Breast epithelium (tissue), 4 donors: ENCODE measurements at regions not wholly inside any gene's neighbourhood (a gene's known extent, or its start where the extent isn't known, plus 50 kb on each side); places are given as distances from the start of the nearest gene placed in this dataset.

Experiments used
- DNase-seq, 2 donors: peaks; one replicate each; pipeline ENCODE4 v3.0.0-alpha.2; 2019; ENCODE audit warnings: low spot score in 2 of 2
- H3K27ac ChIP-seq, 2 donors: fragments of 200-600 bp; sonication (generic) in 1 of 2; one replicate each; pipeline ENCODE4 v1.5.1; 2016 to 2019; ENCODE audit warnings: mild to moderate bottlenecking in 1 of 2
- H3K27me3 ChIP-seq, 2 donors: fragments of 200-600 bp; sonication (generic) in 1 of 2; one replicate each; pipeline versions ENCODE4 v1.5.1 to v1.6.0; 2017 to 2019; ENCODE audit warnings: control low read depth in 1 of 2, mild to moderate bottlenecking in 1 of 2
- H3K36me3 ChIP-seq: fragments of 200-600 bp; one replicate; pipeline ENCODE4 v1.5.1; 2019
- H3K4me1 ChIP-seq, 2 donors: fragments of 200-600 bp; sonication (generic); one replicate each; pipeline ENCODE4 v1.5.1; 2016 to 2019; ENCODE audit warnings: control low read depth in 1 of 2
- H3K4me3 ChIP-seq, 3 donors: fragments of 200-600 bp; sonication (generic); 1 replicate in 2 of 3; 2 replicates in 1 of 3; pipeline ENCODE4 v1.5.1; 2016 to 2019; ENCODE audit warnings: mild to moderate bottlenecking in 3 of 3, moderate library complexity in 2 of 3
- H3K9me3 ChIP-seq, 2 donors: fragments of 200-600 bp; sonication (generic) in 1 of 2; one replicate each; pipeline ENCODE4 v1.5.1; 2016 to 2019; ENCODE audit warnings: control low read depth in 1 of 2
- POLR2A ChIP-seq: fragments of 450-650 bp; IDR thresholded peaks from one replicate; pipeline ENCODE4 v1.6.1; 2016; ENCODE audit warnings: antibody characterized with exemption, mild to moderate bottlenecking, moderate library complexity
- POLR2AphosphoS5 ChIP-seq, 3 donors: sonication (generic); formaldehyde crosslinking; IDR thresholded peaks; one replicate each; pipeline ENCODE4 v1.6.1; 2017; ENCODE audit warnings: antibody characterized with exemption in 3 of 3
- intact Hi-C: fragments of 100-400 bp; cut with DNase I; formaldehyde crosslinking; loops from one replicate; pipeline ENCODE4 v1.15.1; 2023; ENCODE audit warnings: low total_unique reads
- TF ChIP-seq, protein P1 (sequence below), 3 donors: fragments of 450-650 bp; IDR thresholded peaks; one replicate each; pipeline ENCODE4 v1.5.1; 2016 to 2017; ENCODE audit warnings: antibody characterized with exemption in 3 of 3, mild to moderate bottlenecking in 3 of 3, moderate library complexity in 3 of 3

DNA sequence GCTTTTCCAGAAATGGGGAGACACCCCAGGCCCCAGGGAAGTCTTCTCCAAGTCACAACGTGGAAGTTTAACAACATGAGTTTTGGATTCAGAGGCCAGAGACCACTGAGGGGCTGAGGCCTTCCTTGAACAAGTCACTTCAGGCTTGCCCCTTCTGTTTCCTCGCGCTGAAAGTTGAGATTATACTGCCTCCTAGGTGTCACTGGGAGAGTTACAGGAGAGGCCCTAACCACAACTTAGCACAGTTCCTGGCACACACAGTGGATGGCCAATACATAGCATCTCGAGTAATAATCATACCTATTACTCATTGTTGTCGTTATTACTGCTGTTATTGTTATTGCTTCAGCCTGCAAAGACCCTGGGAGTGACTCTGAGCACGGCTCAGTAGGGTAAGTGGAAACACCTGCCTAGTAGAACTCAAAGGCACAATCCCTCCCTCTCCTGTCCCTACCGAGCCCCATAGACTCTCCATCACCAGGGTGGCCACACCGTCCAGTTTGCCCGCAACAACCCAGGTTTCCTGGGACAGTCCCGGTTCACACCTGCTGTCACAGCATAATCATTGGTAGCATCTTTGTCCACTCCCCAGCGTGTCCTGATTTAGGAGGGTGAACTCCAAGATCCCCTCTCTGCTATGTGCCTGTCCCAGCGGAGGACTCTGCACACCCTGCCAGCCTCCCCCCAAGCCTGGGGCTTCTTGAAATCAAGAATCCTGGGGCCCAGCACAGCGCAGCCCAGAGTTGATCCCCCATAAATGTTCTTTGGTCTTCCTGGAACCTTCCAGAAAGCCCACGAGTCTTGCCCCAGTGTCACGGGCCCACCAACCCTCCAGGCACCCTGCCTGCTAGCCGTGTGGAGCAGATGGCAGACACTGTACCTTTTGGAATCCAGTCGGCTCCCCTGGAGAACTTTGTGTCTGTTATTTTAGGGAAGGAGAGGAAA lies 85.0 kb downstream of the SYNE3 start:
- H3K27me3 ChIP-seq, result no peaks in the 10 kb centered on the region
- no peak for DNase-seq
- H3K4me3 ChIP-seq, result no peak overlapping the region
- no peaks in the 10 kb centered on the region for H3K4me1 ChIP-seq
- TF ChIP-seq, protein P1, sequence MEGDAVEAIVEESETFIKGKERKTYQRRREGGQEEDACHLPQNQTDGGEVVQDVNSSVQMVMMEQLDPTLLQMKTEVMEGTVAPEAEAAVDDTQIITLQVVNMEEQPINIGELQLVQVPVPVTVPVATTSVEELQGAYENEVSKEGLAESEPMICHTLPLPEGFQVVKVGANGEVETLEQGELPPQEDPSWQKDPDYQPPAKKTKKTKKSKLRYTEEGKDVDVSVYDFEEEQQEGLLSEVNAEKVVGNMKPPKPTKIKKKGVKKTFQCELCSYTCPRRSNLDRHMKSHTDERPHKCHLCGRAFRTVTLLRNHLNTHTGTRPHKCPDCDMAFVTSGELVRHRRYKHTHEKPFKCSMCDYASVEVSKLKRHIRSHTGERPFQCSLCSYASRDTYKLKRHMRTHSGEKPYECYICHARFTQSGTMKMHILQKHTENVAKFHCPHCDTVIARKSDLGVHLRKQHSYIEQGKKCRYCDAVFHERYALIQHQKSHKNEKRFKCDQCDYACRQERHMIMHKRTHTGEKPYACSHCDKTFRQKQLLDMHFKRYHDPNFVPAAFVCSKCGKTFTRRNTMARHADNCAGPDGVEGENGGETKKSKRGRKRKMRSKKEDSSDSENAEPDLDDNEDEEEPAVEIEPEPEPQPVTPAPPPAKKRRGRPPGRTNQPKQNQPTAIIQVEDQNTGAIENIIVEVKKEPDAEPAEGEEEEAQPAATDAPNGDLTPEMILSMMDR (IDR thresholded peaks at IDR 0.05), result peak; percentile 35 to 49 (median 41)
- TF ChIP-seq POLR2AphosphoS5 (IDR thresholded peaks at IDR 0.05) (no peak), POLR2A (no peak)
- peak overlapping the region; percentile 26 to 33 for H3K27ac ChIP-seq
- H3K36me3 ChIP-seq, result no peaks in the 10 kb centered on the region
- intact Hi-C loops, result no loop called here
- H3K9me3 ChIP-seq, result peaks cover 0 to 7% of the 10 kb centered on the region in 2 donors

DNA sequence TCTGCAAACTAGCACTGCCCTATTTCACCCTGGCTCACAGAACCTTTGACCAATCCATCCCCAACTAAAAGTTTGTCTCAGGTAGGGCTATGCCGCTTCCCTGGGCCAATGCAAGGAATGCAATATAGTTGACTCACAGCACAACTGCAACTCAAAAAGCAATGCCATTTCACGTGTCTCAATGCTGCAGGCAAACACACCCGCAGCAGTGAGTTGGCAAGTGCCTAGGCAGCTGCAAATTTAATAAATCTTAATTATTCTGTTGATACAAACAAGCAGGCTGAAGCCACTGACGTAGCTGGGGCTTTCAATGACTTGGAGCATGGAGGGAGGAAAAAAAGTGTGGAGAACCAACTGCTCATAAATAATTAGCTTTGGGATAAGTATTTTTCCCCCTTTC lies 87.9 kb downstream of the SYNE3 start:
- TF ChIP-seq POLR2AphosphoS5 (IDR thresholded peaks at IDR 0.05), result no peak
- TF ChIP-seq, protein P1 (IDR thresholded peaks at IDR 0.05), result no peak
- no peak overlapping the region for H3K27ac ChIP-seq
- no peak overlapping the region for H3K4me3 ChIP-seq
- no peaks in the 10 kb centered on the region for H3K4me1 ChIP-seq
- H3K27me3 ChIP-seq, result no peaks in the 10 kb centered on the region
- H3K9me3 ChIP-seq, result no peaks in the 10 kb centered on the region
- no peaks in the 10 kb centered on the region for H3K36me3 ChIP-seq
- intact Hi-C loops, result no loop called here
- no peak for DNase-seq

DNA sequence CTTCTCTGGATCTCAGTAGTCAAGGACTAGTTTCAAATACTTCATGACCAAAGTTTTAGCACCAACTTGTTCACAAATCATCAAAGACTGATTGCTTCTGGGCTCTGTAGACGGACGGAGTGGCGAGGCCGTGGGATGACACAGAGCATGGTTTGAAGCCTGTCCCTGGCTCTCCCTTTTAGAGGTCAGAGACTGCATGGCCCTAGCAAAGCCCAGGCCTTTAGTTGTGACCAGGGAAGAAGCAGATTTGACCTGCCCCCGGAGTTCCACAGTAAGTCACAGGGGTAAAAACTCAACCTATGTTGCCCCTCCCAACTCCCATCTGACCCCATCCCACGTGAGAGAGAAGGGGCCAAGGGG lies 90.4 kb downstream of the SYNE3 start:
- TF ChIP-seq POLR2A (no peak), POLR2AphosphoS5 (IDR thresholded peaks at IDR 0.05) (no peak)
- TF ChIP-seq, protein P1 (IDR thresholded peaks at IDR 0.05), result no peak
- H3K4me1 ChIP-seq, result no peaks in the 10 kb centered on the region
- no peak for DNase-seq
- H3K27me3 ChIP-seq, result no peaks in the 10 kb centered on the region
- no peak overlapping the region for H3K4me3 ChIP-seq
- H3K27ac ChIP-seq, result no peak overlapping the region
- H3K36me3 ChIP-seq, result no peaks in the 10 kb centered on the region
- intact Hi-C loops, result no loop called here
- no peaks in the 10 kb centered on the region for H3K9me3 ChIP-seq

DNA sequence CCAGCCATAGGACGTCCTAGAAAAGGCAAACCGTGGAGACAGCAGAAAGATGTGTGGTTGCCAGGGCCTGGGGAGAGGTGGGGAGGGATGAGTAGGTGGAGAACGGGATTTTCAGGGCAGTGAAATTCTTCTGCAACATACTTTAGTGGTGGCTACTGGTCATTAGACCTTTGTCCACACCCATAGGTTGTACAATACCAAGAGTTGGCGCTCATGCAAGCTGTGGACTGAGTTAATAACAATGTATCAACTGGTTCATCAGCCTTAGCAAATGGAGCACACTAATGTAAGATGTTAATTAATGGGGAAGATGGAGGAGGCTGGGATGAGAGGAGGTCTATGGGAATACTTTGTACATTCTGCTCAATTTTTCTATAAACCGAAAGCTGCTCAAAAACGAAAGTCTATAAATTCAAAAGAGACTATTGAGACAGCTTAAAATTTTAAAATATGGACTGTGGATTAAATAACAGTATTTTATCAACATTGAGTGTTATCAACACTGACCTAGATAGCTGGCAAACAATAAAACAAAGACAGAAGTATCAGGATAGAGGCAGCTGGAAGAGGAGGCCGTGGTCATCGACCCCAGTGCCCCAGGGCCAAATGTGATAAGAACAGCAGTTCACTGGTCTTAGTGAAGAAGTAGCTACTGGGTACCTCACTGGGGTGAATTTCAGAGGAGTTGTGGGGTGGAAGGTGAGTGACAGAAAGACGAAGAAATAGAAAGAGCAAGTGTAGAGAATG lies 90.9 kb downstream of the SYNE3 start:
- no peaks in the 10 kb centered on the region for H3K4me1 ChIP-seq
- no peaks in the 10 kb centered on the region for H3K9me3 ChIP-seq
- DNase-seq, result no peak
- H3K27me3 ChIP-seq, result no peaks in the 10 kb centered on the region
- TF ChIP-seq POLR2A, result no peak
- no peak for TF ChIP-seq POLR2AphosphoS5 (IDR thresholded peaks at IDR 0.05)
- TF ChIP-seq, protein P1 (IDR thresholded peaks at IDR 0.05), result no peak
- intact Hi-C loops, result no loop called here
- no peak overlapping the region for H3K27ac ChIP-seq
- H3K36me3 ChIP-seq, result no peaks in the 10 kb centered on the region
- no peak overlapping the region for H3K4me3 ChIP-seq

DNA sequence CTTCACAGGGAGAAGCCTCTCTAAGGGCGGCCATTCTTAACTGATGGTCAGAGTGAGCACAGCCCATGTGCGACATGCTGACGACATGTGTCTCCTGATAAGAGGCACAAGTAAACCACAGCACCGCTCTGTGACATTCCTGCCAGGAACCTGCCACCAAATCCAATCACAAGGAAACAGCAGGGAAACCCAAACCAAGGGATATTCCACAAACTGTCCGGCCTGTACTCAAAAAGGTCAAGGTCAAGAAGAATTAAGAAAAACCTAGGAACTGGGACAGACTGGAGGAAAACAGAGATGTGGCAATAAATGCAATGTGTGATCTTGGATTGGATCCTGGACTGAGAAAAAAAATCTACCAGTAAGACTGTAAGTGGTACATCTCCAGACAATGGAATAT lies 91.9 kb downstream of the SYNE3 start:
- intact Hi-C loops, result no loop called here
- H3K27ac ChIP-seq, result peak overlapping the region in 1 of 2 donors; percentile 15
- H3K9me3 ChIP-seq, result no peaks in the 10 kb centered on the region
- H3K4me3 ChIP-seq, result no peak overlapping the region
- H3K36me3 ChIP-seq, result no peaks in the 10 kb centered on the region
- no peaks in the 10 kb centered on the region for H3K4me1 ChIP-seq
- TF ChIP-seq, protein P1 (IDR thresholded peaks at IDR 0.05), result no peak
- TF ChIP-seq POLR2A (no peak), POLR2AphosphoS5 (IDR thresholded peaks at IDR 0.05) (peak in 2 of 3 donors; percentile 7 to 67)
- no peak for DNase-seq
- H3K27me3 ChIP-seq, result no peaks in the 10 kb centered on the region
